Natural killer cell (primary cell): ENCODE measurements at regions not wholly inside any gene's neighbourhood (a gene's known extent, or its start where the extent isn't known, plus 50 kb on each side); places are given as distances from the start of the nearest gene placed in this dataset.

Experiments
- ATAC-seq, 3 donors: fragments of 150-1000 bp in 2 of 3; fragments of 200-7000 bp in 1 of 3; cut with Tn5 transposase; 1 replicate in 1 of 3; 2 replicates in 2 of 3; pipeline ENCODE4 v1.10.0; 2021; ENCODE audit warnings: mild to moderate bottlenecking in 2 of 3, moderate library complexity in 2 of 3
- DNase-seq, 2 donors: peaks; one replicate each; pipeline versions ENCODE4 v3.0.0 to v3.0.0-alpha.2; 2013 to 2021; ENCODE audit warnings: mixed read lengths in 1 of 2
- H3K27ac ChIP-seq: one replicate; pipeline ENCODE4 v1.5.1; 2013; ENCODE audit warnings: mild to moderate bottlenecking, low read length
- H3K27me3 ChIP-seq: one replicate; pipeline ENCODE4 v1.6.1; 2013; ENCODE audit warnings: low read length; ENCODE audit not compliant: control insufficient read depth, insufficient read depth
- H3K36me3 ChIP-seq: one replicate; pipeline ENCODE4 v1.6.1; 2013; ENCODE audit warnings: low read length; ENCODE audit not compliant: control insufficient read depth, insufficient read depth
- H3K4me1 ChIP-seq: one replicate; pipeline ENCODE4 v1.6.1; 2013; ENCODE audit warnings: low read length; ENCODE audit not compliant: control insufficient read depth, insufficient read depth
- H3K4me3 ChIP-seq: one replicate; pipeline ENCODE4 v1.5.1; 2013; ENCODE audit warnings: low read length
- H3K9me3 ChIP-seq: one replicate; pipeline ENCODE4 v1.6.1; 2013; ENCODE audit warnings: low read length; ENCODE audit not compliant: control insufficient read depth, insufficient read depth
- H3K27ac Mint-ChIP-seq, 2 donors: one replicate each; pipeline ENCODE4 v1.8.0; 2022; ENCODE audit warnings: mild to moderate bottlenecking in 2 of 2, mixed read lengths in 2 of 2, moderate library complexity in 1 of 2
- H3K27me3 Mint-ChIP-seq, 2 donors: one replicate each; pipeline ENCODE4 v1.8.0; 2022; ENCODE audit warnings: low read depth in 2 of 2, mixed read lengths in 2 of 2
- H3K36me3 Mint-ChIP-seq: one replicate; pipeline ENCODE4 v1.8.0; 2022; ENCODE audit warnings: mixed read lengths
- H3K4me1 Mint-ChIP-seq, 2 donors: one replicate each; pipeline ENCODE4 v1.8.0; 2022; ENCODE audit warnings: mixed read lengths in 2 of 2
- H3K4me3 Mint-ChIP-seq: one replicate; pipeline ENCODE4 v1.8.0; 2022; ENCODE audit warnings: mild to moderate bottlenecking, moderate library complexity, mixed read lengths
- H3K9me3 Mint-ChIP-seq, 2 donors: one replicate each; pipeline ENCODE4 v1.8.0; 2022; ENCODE audit warnings: mixed read lengths in 2 of 2
- CTCF ChIP-seq: fragments of 200-600 bp; IDR thresholded peaks from one replicate; pipeline ENCODE4 v1.8.0; 2022; ENCODE audit warnings: antibody characterized with exemption
- WGBS: methylation state at CpG from one replicate; pipeline ENCODE4 v1.1.7; 2013; ENCODE audit warnings: missing lambda C conversion rate; ENCODE audit not compliant: insufficient coverage; 5-methylcytosine and 5-hydroxymethylcytosine counted together
- intact Hi-C: fragments of 100-400 bp; cut with micrococcal nuclease; formaldehyde crosslinking; loops from one replicate; pipeline ENCODE4 v1.14.2; 2022

GRCh38 chr4:28755081-28755480 lies 1894.4 kb downstream of the STIM2 start:
- Mint-ChIP-seq H3K4me1 (no peaks in the 10 kb centered on the region), H3K27ac (no peak overlapping the region), H3K36me3 (peaks cover 5% of the 10 kb centered on the region), H3K4me3 (no peak overlapping the region), H3K27me3 (no peaks in the 10 kb centered on the region), H3K9me3 (peaks cover 10 to 11% of the 10 kb centered on the region in 2 donors)
- H3K4me1 ChIP-seq: no peaks in the 10 kb centered on the region
- no peak overlapping the region for H3K27ac ChIP-seq
- no CpG with 5 or more reads among the region's 2 CpGs for WGBS
- no peaks in the 10 kb centered on the region for H3K36me3 ChIP-seq
- ATAC-seq (no peak), DNase-seq (no peak)
- no peaks in the 10 kb centered on the region for H3K9me3 ChIP-seq
- no peak for TF ChIP-seq CTCF
- no peaks in the 10 kb centered on the region for H3K27me3 ChIP-seq
- H3K4me3 ChIP-seq: no peak overlapping the region
- intact Hi-C loops: loop anchor here (5.0 kb wide), 1 partner anchor 48 kb away; no protein-coding TSS in a partner anchor

- no peak overlapping the region for H3K4me3 ChIP-seq
- no peak overlapping the region for H3K27ac ChIP-seq
- peaks cover 5% of the 10 kb centered on the region for H3K36me3 Mint-ChIP-seq
- H3K4me3 Mint-ChIP-seq: no peak overlapping the region
- DNase-seq: no peak
- H3K27me3 Mint-ChIP-seq: no peaks in the 10 kb centered on the region
- H3K36me3 ChIP-seq: no peaks in the 10 kb centered on the region
- no peaks in the 10 kb centered on the region for H3K27me3 ChIP-seq
- no peak for TF ChIP-seq CTCF
- H3K9me3 ChIP-seq: no peaks in the 10 kb centered on the region
- no peak overlapping the region for H3K27ac Mint-ChIP-seq
- intact Hi-C loops: loop anchor here (5.0 kb wide), 1 partner anchor 52 kb away; no protein-coding TSS in a partner anchor
- ATAC-seq: no peak
- no peaks in the 10 kb centered on the region for H3K4me1 ChIP-seq
- H3K4me1 Mint-ChIP-seq: no peaks in the 10 kb centered on the region
- H3K9me3 Mint-ChIP-seq: peaks cover 11 to 15% of the 10 kb centered on the region in 2 donors
Measured at GRCh38 chr4:28759064-28759463, 1898.4 kb downstream of the STIM2 start.

- 80% methylated on average over 4 of the region's 6 CpGs for WGBS
- Mint-ChIP-seq H3K4me3 (no peak overlapping the region), H3K36me3 (peaks cover 5% of the 10 kb centered on the region), H3K4me1 (no peaks in the 10 kb centered on the region), H3K27ac (no peak overlapping the region), H3K27me3 (no peaks in the 10 kb centered on the region), H3K9me3 (peaks cover 8 to 15% of the 10 kb centered on the region in 2 donors)
- DNase-seq (no peak), ATAC-seq (no peak)
- no peak for TF ChIP-seq CTCF
- Histone ChIP-seq H3K4me1 (no peaks in the 10 kb centered on the region), H3K27me3 (no peaks in the 10 kb centered on the region), H3K9me3 (no peaks in the 10 kb centered on the region), H3K27ac (no peak overlapping the region), H3K36me3 (no peaks in the 10 kb centered on the region), H3K4me3 (no peak overlapping the region)
- intact Hi-C loops: no loop called here
Measured at GRCh38 chr4:28760003-28760402, 1899.4 kb downstream of the STIM2 start.

- Histone ChIP-seq H3K4me1 (no peaks in the 10 kb centered on the region), H3K27ac (no peak overlapping the region), H3K36me3 (no peaks in the 10 kb centered on the region), H3K27me3 (no peaks in the 10 kb centered on the region), H3K4me3 (no peak overlapping the region), H3K9me3 (no peaks in the 10 kb centered on the region)
- no peak for DNase-seq
- peaks cover 6 to 7% of the 10 kb centered on the region in 2 donors for H3K9me3 Mint-ChIP-seq
- no peaks in the 10 kb centered on the region for H3K27me3 Mint-ChIP-seq
- H3K4me1 Mint-ChIP-seq: no peaks in the 10 kb centered on the region
- 86% methylated on average over 1 of the region's 1 CpG for WGBS
- H3K36me3 Mint-ChIP-seq: peaks cover 11% of the 10 kb centered on the region
- no peak overlapping the region for H3K4me3 Mint-ChIP-seq
- no peak overlapping the region for H3K27ac Mint-ChIP-seq
- no peak for TF ChIP-seq CTCF
- no peak for ATAC-seq
- intact Hi-C loops: no loop called here
Measured at GRCh38 chr4:28772066-28772465, 1911.4 kb downstream of the STIM2 start.
